ENCODE measurements at regions not wholly inside any gene's neighbourhood (a gene's known extent, or its start where the extent isn't known, plus 50 kb on each side); places are given as distances from the start of the nearest gene placed in this dataset.
"Not testable (repeated sequence)": the region's sequence is repeated elsewhere in the genome, so short reads cannot be mapped to it uniquely, and the experiment has no call there.

GRCh38 chr11:129729216-129729615 lies 86.4 kb upstream of the TMEM45B start:
- DNase-seq (ENCODE audit: low read depth), result no peak

GRCh38 chr11:129729823-129730222 lies 85.8 kb upstream of the TMEM45B start:
- DNase-seq (ENCODE audit: low read depth), result no peak

- DNase-seq (ENCODE audit: low read depth), result no peak
Observed at GRCh38 chr11:129731316-129731715, 84.3 kb upstream of the TMEM45B start.

GRCh38 chr11:129732941-129733340 lies 82.7 kb upstream of the TMEM45B start:
- DNase-seq (ENCODE audit: low read depth), result no peak

- no peak for DNase-seq (ENCODE audit: low read depth)
Observed at GRCh38 chr11:129733384-129733783, 82.3 kb upstream of the TMEM45B start.

- DNase-seq (ENCODE audit: low read depth), result no peak
Observed at GRCh38 chr11:129733981-129734380, 81.7 kb upstream of the TMEM45B start.

GRCh38 chr11:129734654-129735053 lies 81.0 kb upstream of the TMEM45B start:
- DNase-seq (ENCODE audit: low read depth), result no peak

GRCh38 chr11:129737831-129738230 lies 77.8 kb upstream of the TMEM45B start:
- DNase-seq (ENCODE audit: low read depth), result no peak

GRCh38 chr11:129738242-129738641 lies 77.4 kb upstream of the TMEM45B start:
- DNase-seq (ENCODE audit: low read depth), result no peak

- no peak for DNase-seq (ENCODE audit: low read depth)
Observed at GRCh38 chr11:129739339-129739738, 76.3 kb upstream of the TMEM45B start.

- DNase-seq (ENCODE audit: low read depth), result no peak
Observed at GRCh38 chr11:129740125-129740719, 75.4 kb upstream of the TMEM45B start.

- DNase-seq (ENCODE audit: low read depth), result no peak
Observed at GRCh38 chr11:129743112-129743815, 72.4 kb upstream of the TMEM45B start.

- no peak for DNase-seq (ENCODE audit: low read depth)
Observed at GRCh38 chr11:129747071-129747470, 68.6 kb upstream of the TMEM45B start.

GRCh38 chr11:129749141-129749540 lies 66.5 kb upstream of the TMEM45B start:
- no peak for DNase-seq (ENCODE audit: low read depth)

- peak; percentile 60 for DNase-seq (ENCODE audit: low read depth)
Observed at GRCh38 chr11:129750343-129751292, 65.0 kb upstream of the TMEM45B start.

- no peak for DNase-seq (ENCODE audit: low read depth)
Observed at GRCh38 chr11:129751511-129751910, 64.1 kb upstream of the TMEM45B start.

GRCh38 chr11:129763569-129763968 lies 52.1 kb upstream of the TMEM45B start:
- not testable (repeated sequence) for DNase-seq (ENCODE audit: low read depth)

- not testable (repeated sequence) for DNase-seq (ENCODE audit: low read depth)
Observed at GRCh38 chr11:129764204-129764603, 51.4 kb upstream of the TMEM45B start.
